ENCODE measurements at regions not wholly inside any gene's neighbourhood (a gene's known extent, or its start where the extent isn't known, plus 50 kb on each side); places are given as distances from the start of the nearest gene placed in this dataset.
"Not testable (repeated sequence)": the region's sequence is repeated elsewhere in the genome, so short reads cannot be mapped to it uniquely, and the experiment has no call there.

DNA sequence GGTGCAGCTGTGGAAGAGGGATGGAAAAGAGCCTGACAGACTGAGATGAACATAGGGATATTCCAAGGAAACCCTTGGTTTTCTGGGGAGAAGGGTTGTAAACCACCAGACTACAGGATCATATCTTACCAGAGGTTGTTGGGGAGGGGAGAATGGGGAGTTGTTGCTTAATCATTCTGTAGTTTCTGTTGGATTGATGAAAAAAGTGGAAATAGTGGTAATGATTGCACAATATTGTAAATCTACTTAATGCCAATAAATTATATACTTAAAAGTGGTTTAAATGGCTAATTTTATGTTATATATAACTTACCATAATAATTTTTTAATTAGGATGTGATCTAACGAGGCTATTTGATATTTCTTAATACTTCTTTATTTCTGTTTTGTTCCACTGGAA, 800.9 kb downstream of the BCL11A start:
- Mint-ChIP-seq H3K27ac (no peak overlapping the region), H3K9me3 (no peaks in the 10 kb centered on the region), H3K36me3 (no peaks in the 10 kb centered on the region)
- ATAC-seq (no peak), DNase-seq (ENCODE audit: low spot score in 2 of 2) (no peak)

DNA sequence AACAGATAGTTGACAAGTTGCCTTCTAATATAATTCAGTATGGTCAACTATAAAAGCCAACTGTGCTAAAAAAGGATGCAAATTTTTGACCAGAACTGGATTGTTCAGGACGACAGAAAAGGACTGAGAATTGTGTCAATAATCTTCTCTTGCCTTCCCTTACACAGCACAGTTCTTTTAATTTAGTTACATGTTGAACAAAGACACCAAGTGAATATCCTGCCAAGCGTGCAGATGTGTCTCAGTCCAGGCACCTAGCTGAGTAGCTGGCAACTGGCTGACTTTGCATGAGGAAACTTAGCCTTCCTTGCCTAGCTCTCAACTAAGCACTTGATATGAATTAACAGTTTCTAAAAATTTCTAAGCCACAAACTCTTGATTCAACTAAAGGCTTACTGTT, 801.4 kb downstream of the BCL11A start:
- ATAC-seq: no peak
- Mint-ChIP-seq H3K27ac (no peak overlapping the region), H3K9me3 (no peaks in the 10 kb centered on the region), H3K36me3 (no peaks in the 10 kb centered on the region)
- DNase-seq (ENCODE audit: low spot score in 2 of 2): no peak

GRCh38 chr2:59751214-59751613, 802.2 kb downstream of the BCL11A start:
- not testable (repeated sequence) for H3K36me3 Mint-ChIP-seq; DNase-seq (ENCODE audit: low spot score in 2 of 2); H3K27ac Mint-ChIP-seq; ATAC-seq; H3K9me3 Mint-ChIP-seq

DNA sequence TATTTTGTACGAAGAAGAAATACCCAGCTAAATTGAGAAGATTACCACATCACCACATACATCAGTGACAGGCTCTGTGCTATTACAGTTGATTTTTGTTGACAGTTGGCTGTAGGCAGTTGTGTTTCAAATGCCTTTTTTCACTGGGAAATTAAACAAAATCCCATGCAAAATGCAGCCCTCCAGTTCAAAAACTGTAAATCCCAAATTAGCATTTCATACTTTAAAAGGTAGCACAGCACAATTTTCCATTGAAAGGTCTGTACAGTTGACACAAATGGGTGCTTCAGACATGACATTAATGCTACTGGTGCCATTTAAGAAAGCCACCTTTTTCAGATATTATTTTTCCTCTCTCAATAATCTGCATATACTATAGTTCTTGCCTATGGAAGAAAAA, 807.2 kb downstream of the BCL11A start:
- Mint-ChIP-seq H3K9me3 (no peaks in the 10 kb centered on the region), H3K36me3 (no peaks in the 10 kb centered on the region), H3K27ac (no peak overlapping the region)
- DNase-seq (ENCODE audit: low spot score in 2 of 2) (no peak), ATAC-seq (no peak)

DNA sequence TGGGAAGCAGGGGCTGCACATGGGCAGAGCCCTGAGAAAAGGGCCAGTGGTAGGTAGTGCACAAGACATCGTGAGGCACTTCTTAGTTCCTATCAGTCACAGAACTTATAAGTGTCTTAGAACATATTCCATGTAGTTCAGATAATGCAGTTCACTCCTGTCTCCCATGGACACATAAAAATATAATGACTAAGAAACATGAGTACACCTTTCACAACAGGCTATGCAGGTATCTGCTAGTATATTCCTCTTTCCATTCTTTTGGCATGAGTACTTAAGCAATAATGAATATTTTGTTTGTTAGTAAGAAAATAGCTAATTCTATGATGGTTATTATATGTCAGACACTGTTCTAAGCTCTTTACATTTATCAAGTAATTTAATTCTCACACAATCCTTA, 808.4 kb downstream of the BCL11A start:
- Mint-ChIP-seq H3K27ac (no peak overlapping the region), H3K9me3 (no peaks in the 10 kb centered on the region), H3K36me3 (no peaks in the 10 kb centered on the region)
- DNase-seq (ENCODE audit: low spot score in 2 of 2) (no peak), ATAC-seq (no peak)

DNA sequence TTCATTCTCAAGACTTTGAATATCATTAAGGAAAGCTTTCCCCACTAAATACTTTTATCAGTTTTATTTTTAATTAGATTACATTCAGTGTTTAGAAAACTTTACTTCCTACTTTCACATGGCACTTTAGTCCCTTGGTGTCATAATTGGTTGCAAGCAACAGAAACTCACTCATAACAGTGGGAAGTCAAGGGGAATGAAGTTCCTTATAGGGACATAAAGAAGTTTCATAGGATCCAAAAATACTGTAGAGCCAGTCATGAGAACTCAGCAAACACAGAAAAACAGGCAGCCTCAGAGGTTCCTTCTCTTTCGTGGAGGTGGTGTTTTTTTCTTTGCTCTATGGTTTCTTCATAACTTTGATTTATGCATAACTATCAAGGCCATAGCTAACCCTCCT, 809.0 kb downstream of the BCL11A start:
- no peak for ATAC-seq
- Mint-ChIP-seq H3K9me3 (no peaks in the 10 kb centered on the region), H3K27ac (no peak overlapping the region), H3K36me3 (no peaks in the 10 kb centered on the region)
- no peak for DNase-seq (ENCODE audit: low spot score in 2 of 2)

- Mint-ChIP-seq H3K27ac (no peak overlapping the region), H3K36me3 (no peaks in the 10 kb centered on the region), H3K9me3 (no peaks in the 10 kb centered on the region)
- ATAC-seq (no peak), DNase-seq (ENCODE audit: low spot score in 2 of 2) (no peak)
These were observed 811.6 kb downstream of the BCL11A start for GRCh38 chr2:59741840-59742239.

DNA sequence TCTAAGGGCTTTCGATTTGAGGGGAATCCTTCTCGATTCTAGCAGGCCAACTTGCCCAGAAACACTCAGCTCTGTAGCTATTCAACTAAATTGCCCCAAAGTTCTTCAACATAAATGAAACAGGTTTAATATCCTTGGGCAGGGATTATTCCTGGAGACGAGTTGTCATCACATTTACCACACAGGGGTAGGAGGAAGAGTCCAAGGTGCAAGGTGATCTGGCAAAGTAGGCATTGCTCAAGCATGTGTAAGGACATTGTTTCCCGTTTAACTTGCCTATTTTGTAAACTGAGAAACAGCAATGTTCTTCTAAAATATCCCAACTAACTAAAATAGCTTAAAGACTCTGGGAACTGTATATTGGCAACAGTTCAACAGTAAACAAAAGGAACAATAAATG, 814.3 kb downstream of the BCL11A start:
- Mint-ChIP-seq H3K9me3 (no peaks in the 10 kb centered on the region), H3K27ac (no peak overlapping the region), H3K36me3 (no peaks in the 10 kb centered on the region)
- no peak for ATAC-seq
- no peak for DNase-seq (ENCODE audit: low spot score in 2 of 2)

DNA sequence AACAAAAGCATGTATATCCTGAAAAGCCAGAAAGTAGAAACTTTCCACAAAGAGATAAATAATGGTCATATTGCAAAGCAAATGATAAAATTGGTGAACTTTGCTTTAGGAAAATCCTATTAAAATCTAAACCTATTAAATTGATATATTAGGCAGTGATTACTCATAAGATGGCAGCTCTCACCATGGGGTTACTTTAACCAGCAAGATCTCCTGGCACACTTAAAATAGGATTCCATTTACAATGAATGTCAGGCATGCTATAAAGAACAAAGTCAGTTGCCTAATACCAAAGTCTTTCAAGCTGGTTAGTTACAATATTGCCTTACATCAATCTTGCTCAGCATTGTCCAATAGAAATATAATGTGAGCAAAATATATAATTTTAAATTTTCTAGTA, 816.2 kb downstream of the BCL11A start:
- Mint-ChIP-seq H3K36me3 (no peaks in the 10 kb centered on the region), H3K27ac (no peak overlapping the region), H3K9me3 (no peaks in the 10 kb centered on the region)
- ATAC-seq (no peak), DNase-seq (ENCODE audit: low spot score in 2 of 2) (no peak)

GRCh38 chr2:59734743-59735142, 818.7 kb downstream of the BCL11A start:
- no peak overlapping the region for H3K27ac Mint-ChIP-seq
- ATAC-seq (no peak), DNase-seq (ENCODE audit: low spot score in 2 of 2) (no peak)
- no peaks in the 10 kb centered on the region for H3K9me3 Mint-ChIP-seq
- no peaks in the 10 kb centered on the region for H3K36me3 Mint-ChIP-seq

DNA sequence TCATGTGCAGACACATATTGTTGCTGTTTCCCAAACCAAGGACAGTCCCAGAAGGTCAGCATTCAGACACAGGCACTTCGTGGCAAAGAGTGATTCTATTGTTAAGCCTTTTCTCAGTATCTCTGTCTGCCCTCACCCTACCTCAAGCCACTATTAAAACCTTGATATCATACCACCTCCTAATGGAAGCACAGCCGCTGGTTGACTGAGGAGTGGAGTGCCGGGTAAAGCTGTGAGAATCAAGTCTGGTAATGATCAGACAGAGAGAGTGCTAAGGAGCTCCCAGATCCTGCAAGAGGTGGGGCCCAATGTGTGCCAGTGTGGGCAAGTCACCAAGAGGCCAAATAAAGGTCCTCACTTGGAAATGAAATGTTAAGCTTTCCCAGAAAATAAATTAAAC, 819.5 kb downstream of the BCL11A start:
- ATAC-seq (no peak), DNase-seq (ENCODE audit: low spot score in 2 of 2) (no peak)
- H3K27ac Mint-ChIP-seq: no peak overlapping the region
- no peaks in the 10 kb centered on the region for H3K9me3 Mint-ChIP-seq
- H3K36me3 Mint-ChIP-seq: no peaks in the 10 kb centered on the region

DNA sequence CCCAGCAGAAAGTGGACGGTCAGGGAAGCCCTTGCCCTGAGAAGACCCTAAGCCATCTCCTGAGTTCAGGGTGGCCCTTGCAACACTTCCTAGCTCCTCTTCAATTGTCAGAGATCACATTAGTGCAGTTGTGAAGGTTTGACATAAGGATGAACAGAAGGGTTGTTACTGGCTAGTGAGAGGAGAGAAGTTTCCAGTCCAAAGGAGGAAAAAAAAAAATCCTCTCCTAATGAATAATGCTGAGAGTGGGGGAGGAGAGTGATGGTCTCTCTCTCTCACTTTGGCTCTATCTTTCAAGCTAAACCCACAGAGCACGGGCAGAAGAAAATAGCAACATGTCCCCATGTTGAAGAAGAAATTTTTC, 819.9 kb downstream of the BCL11A start:
- Mint-ChIP-seq H3K36me3 (no peaks in the 10 kb centered on the region), H3K9me3 (no peaks in the 10 kb centered on the region), H3K27ac (no peak overlapping the region)
- DNase-seq (ENCODE audit: low spot score in 2 of 2) (no peak), ATAC-seq (no peak)

DNA sequence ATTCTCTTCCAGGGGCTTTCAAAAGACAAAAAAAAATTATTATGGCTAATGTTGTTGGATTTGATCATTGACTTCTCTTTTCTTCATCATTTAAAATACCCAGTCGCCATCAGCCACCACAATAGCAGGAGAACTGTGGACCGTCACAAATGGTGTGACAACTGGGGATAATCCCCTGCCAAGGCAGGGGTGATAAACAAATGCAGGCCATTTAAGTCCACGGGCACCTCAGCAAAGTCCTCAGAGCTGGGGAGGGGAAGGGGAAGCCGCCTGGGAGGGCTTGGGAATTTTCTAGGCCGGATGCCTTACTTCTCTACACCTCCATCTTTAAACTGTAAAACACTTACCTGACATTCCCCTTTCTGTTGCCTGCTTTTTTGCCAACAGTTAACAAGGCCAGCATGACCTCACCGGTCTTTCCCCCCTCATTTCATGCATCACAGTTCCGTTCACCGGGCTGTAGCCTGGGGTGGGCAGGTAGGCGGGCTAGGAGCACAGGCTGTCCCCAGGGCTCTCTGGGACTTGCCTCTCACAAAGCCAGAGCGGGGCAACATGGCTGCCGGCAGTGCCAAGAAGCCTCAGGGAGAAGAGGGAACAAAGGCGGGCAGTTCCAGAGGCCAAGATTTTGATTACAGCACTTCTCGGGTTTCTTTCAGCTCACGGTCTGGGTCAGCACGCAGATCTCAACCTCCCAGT, 820.4 kb downstream of the BCL11A start:
- Mint-ChIP-seq H3K36me3 (no peaks in the 10 kb centered on the region), H3K27ac (no peak overlapping the region)

DNA sequence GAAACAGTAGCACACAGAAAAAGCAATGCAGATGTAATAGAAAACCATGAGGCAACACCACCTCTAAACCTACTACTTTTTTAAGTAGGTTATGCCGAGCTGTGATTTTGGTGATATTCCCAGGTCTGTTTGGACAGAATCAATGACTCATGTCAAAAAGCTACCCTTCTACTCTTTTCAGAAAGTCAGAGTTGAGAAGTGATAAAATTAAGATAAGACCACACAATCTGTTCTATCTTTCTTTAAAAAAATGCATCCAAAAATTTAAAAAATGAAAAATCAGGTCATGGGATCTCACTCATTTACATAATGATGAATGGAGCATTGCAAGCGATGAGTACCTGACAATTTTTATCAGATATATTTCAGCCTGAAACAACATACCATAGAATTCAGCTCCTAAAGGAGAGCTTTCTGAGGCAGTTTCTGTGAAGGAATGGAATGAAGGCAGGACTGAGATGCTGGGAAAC, 826.3 kb downstream of the BCL11A start:
- Mint-ChIP-seq H3K36me3 (no peaks in the 10 kb centered on the region), H3K9me3 (no peaks in the 10 kb centered on the region), H3K27ac (no peak overlapping the region)
- DNase-seq (ENCODE audit: low spot score in 2 of 2) (no peak), ATAC-seq (no peak)

More for the DNA sequence above, 820.4 kb downstream of the BCL11A start:
- H3K9me3 Mint-ChIP-seq: no peaks in the 10 kb centered on the region
- DNase-seq (ENCODE audit: low spot score in 2 of 2) (no peak), ATAC-seq (no peak)

DNA sequence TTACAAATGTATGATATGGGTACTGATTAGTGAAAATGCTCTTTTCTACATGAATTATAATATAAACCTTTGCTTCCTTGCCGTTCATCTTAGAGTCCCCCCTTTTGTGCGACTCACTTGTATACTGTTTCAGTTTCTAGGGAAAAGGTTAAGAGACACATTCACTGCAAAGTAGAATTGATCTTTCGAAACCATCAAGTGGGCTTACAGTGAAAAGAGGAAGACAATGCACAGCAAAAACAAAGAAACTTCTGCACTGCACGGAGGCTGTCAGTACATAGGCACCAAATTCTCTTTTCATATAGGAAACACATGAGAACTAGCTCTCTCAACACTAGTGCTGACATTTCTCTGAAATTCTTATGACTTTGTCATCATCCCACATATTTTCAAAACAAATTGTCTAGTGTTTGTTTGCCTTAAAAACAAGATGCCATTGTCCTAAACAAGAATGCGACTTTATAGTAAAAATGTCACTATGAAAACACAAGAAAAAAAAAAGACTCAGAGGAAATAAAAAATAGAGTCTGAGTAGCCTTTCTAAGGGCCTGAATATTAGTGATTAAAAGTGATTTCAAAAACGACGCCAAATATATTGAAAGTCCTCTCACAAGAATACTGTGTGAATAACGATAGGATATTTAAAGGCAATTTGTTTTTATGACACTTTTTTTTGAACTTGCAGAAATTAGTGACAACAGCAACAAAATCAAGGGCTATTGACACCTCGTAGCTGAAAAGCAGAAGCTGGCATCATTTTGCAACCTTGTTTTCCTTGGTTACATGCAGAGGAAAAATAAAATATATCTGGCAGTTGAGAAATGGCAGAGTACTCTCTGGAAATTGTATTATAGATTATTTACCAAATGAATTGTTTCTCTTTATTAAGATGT, 827.0 kb downstream of the BCL11A start:
- DNase-seq (ENCODE audit: low spot score in 2 of 2) (no peak), ATAC-seq (no peak)
- H3K27ac Mint-ChIP-seq: no peak overlapping the region
- no peaks in the 10 kb centered on the region for H3K9me3 Mint-ChIP-seq
- no peaks in the 10 kb centered on the region for H3K36me3 Mint-ChIP-seq

- ATAC-seq: no peak
- Mint-ChIP-seq H3K27ac (no peak overlapping the region), H3K9me3 (no peaks in the 10 kb centered on the region), H3K36me3 (no peaks in the 10 kb centered on the region)
- DNase-seq (ENCODE audit: low spot score in 2 of 2): no peak
These were observed 828.7 kb downstream of the BCL11A start for GRCh38 chr2:59724746-59725145.

DNA sequence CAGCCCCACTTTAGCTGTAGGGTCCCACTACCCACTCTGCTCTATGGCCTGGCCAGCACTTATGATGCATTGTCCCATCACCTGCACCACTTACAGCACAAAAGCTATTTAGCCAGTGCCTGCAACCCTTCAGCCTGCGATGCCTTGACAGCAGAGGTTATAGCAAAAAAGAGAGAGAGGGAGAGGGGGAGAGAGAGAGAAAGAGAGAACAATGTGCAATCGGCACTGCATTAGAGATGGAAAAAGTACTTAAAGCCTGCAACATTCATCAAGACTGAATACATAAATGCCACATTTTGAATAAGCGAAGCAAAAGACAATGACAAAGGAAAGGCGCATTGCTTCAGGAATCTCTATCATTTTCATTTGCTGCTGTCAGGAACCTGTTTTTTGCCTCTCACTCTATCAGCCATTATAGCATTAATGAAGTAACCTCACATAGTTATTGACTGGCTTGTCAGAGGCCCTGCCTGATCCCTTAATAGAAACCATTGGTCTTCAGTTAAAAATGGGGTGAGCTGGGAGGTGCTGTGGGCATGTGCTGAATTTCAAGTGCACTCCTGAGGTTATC, 833.1 kb downstream of the BCL11A start:
- no peaks in the 10 kb centered on the region for H3K9me3 Mint-ChIP-seq

DNA sequence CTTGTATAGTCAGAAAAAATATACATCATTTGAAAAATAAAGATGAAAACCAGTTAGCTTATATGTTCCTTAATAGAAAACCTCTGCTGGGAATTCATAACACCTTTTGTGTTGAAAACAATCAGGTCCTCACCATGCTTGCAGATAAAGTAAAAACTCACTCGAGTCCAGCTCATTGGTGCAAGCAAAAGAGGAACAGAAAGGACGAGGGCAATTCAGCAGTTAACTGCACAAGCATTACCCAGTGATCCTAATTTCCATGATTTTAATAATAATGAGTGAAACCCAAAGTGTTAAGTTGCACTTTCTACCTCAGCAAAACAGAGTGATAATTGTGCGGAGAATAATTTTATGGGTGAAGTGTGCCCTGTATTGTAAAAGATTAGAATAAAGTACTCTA, 839.9 kb downstream of the BCL11A start:
- ATAC-seq: no peak
- DNase-seq (ENCODE audit: low spot score in 2 of 2): no peak
- Mint-ChIP-seq H3K27ac (no peak overlapping the region), H3K36me3 (no peaks in the 10 kb centered on the region), H3K9me3 (no peaks in the 10 kb centered on the region)

More for the DNA sequence above, 833.1 kb downstream of the BCL11A start:
- ATAC-seq (no peak), DNase-seq (ENCODE audit: low spot score in 2 of 2) (no peak)
- no peak overlapping the region for H3K27ac Mint-ChIP-seq
- H3K36me3 Mint-ChIP-seq: no peaks in the 10 kb centered on the region
